Upper lobe of left lung (tissue), 6 donors: ENCODE measurements at regions not wholly inside any gene's neighbourhood (a gene's known extent, or its start where the extent isn't known, plus 50 kb on each side); places are given as distances from the start of the nearest gene placed in this dataset.

Experiments
- ATAC-seq, 2 donors: fragments of 200-7000 bp; cut with Tn5 transposase; one replicate each; pipeline ENCODE4 v1.9.1; 2022; ENCODE audit warnings: mild to moderate bottlenecking in 2 of 2, moderate library complexity in 2 of 2; ENCODE audit not compliant: low FRiP score in 2 of 2
- DNase-seq, 2 donors: peaks; one replicate each; pipeline ENCODE4 v3.0.0-alpha.2; 2019 to 2020
- H3K27ac ChIP-seq, 4 donors: fragments of 200-600 bp; sonication (generic); one replicate each; pipeline ENCODE4 v1.5.1; 2016 to 2019
- H3K27me3 ChIP-seq, 4 donors: fragments of 200-600 bp; sonication (generic); one replicate each; pipeline ENCODE4 v1.5.1; 2017 to 2019
- H3K36me3 ChIP-seq, 4 donors: fragments of 200-600 bp; sonication (generic); one replicate each; pipeline ENCODE4 v1.5.1; 2016 to 2019
- H3K4me1 ChIP-seq, 4 donors: fragments of 200-600 bp; sonication (generic); one replicate each; pipeline ENCODE4 v1.5.1; 2018 to 2019
- H3K4me3 ChIP-seq, 4 donors: fragments of 200-600 bp; sonication (generic); one replicate each; pipeline ENCODE4 v1.5.1; 2017 to 2019; ENCODE audit warnings: mild to moderate bottlenecking in 2 of 4, moderate library complexity in 1 of 4
- H3K9me3 ChIP-seq, 4 donors: fragments of 200-600 bp; sonication (generic); one replicate each; pipeline ENCODE4 v1.5.1; 2018 to 2019
- CTCF ChIP-seq, 6 experiments: fragments of 450-650 bp in 4 of 6; fragments of 200-600 bp in 2 of 6; sonication (generic) in 2 of 6; IDR thresholded peaks; one replicate each; pipeline ENCODE4 v1.5.1; 2016 to 2019; ENCODE audit warnings: antibody characterized with exemption in 6 of 6
- EP300 ChIP-seq, 4 donors: sonication (generic); formaldehyde crosslinking; IDR thresholded peaks; one replicate each; pipeline ENCODE4 v1.5.1; 2017; ENCODE audit warnings: antibody characterized with exemption in 4 of 4, control low read depth in 2 of 4
- POLR2A ChIP-seq, 4 donors: fragments of 450-650 bp; IDR thresholded peaks; one replicate each; pipeline ENCODE4 v1.5.1; 2016 to 2017; ENCODE audit warnings: antibody characterized with exemption in 4 of 4, mild to moderate bottlenecking in 2 of 4
- POLR2AphosphoS5 ChIP-seq, 2 donors: sonication (generic); formaldehyde crosslinking; IDR thresholded peaks; one replicate each; pipeline ENCODE4 v1.5.1; 2017; ENCODE audit warnings: antibody characterized with exemption in 2 of 2
- WGBS, 2 donors: methylation state at CpG; one replicate each; pipeline ENCODE4 v1.1.5; 2017 to 2018; 5-methylcytosine and 5-hydroxymethylcytosine counted together
- donor health status: DM: no; HTN: no; CAD: no; lungs with moderate emphysema.
- donor health status: DM: no; HTN: yes; CAD: no; lungs with severe emphysema.

GRCh38 chr11:70542811-70543210, 144.5 kb downstream of the CTTN start:
- peaks cover 0 to 5% (median 0%) of the 10 kb centered on the region in 4 donors for H3K9me3 ChIP-seq
- peaks cover 2 to 4% (median 3%) of the 10 kb centered on the region in 4 donors for H3K4me1 ChIP-seq
- H3K36me3 ChIP-seq = no peaks in the 10 kb centered on the region
- 87 to 88% methylated on average over 10 to 12 of the region's 12 CpGs for WGBS, 2 donors
- DNase-seq = peak in 1 of 2 donors; percentile 68
- H3K27ac ChIP-seq = no peak overlapping the region
- no peak for ATAC-seq
- H3K27me3 ChIP-seq = no peaks in the 10 kb centered on the region
- TF ChIP-seq EP300 (IDR thresholded peaks at IDR 0.05) (no peak), CTCF (IDR thresholded peaks at IDR 0.05) (no peak), POLR2A (IDR thresholded peaks at IDR 0.05) (no peak), POLR2AphosphoS5 (IDR thresholded peaks at IDR 0.05) (no peak)
- H3K4me3 ChIP-seq = no peak overlapping the region

GRCh38 chr11:70543611-70544010, 145.3 kb downstream of the CTTN start:
- DNase-seq (no peak), ATAC-seq (no peak)
- peaks cover 4 to 5% (median 4%) of the 10 kb centered on the region in 4 donors for H3K4me1 ChIP-seq
- no peak overlapping the region for H3K4me3 ChIP-seq
- no peaks in the 10 kb centered on the region for H3K27me3 ChIP-seq
- no peaks in the 10 kb centered on the region for H3K36me3 ChIP-seq
- WGBS, 2 donors = 77 to 92% methylated on average over 4 to 7 of the region's 7 CpGs
- peaks cover 0 to 5% (median 0%) of the 10 kb centered on the region in 4 donors for H3K9me3 ChIP-seq
- H3K27ac ChIP-seq = no peak overlapping the region
- TF ChIP-seq POLR2A (IDR thresholded peaks at IDR 0.05) (no peak), POLR2AphosphoS5 (IDR thresholded peaks at IDR 0.05) (no peak), EP300 (IDR thresholded peaks at IDR 0.05) (no peak), CTCF (IDR thresholded peaks at IDR 0.05) (no peak)

GRCh38 chr11:70544067-70544773, 145.9 kb downstream of the CTTN start:
- TF ChIP-seq CTCF (IDR thresholded peaks at IDR 0.05) (no peak), EP300 (IDR thresholded peaks at IDR 0.05) (no peak), POLR2A (IDR thresholded peaks at IDR 0.05) (no peak), POLR2AphosphoS5 (IDR thresholded peaks at IDR 0.05) (no peak)
- H3K4me1 ChIP-seq = peaks cover 4 to 5% (median 4%) of the 10 kb centered on the region in 4 donors
- H3K36me3 ChIP-seq = no peaks in the 10 kb centered on the region
- ATAC-seq (no peak), DNase-seq (no peak)
- H3K27ac ChIP-seq = no peak overlapping the region
- 87 to 88% methylated on average over 9 to 17 of the region's 17 CpGs for WGBS, 2 donors
- H3K4me3 ChIP-seq = no peak overlapping the region
- no peaks in the 10 kb centered on the region for H3K27me3 ChIP-seq
- H3K9me3 ChIP-seq = peaks cover 0 to 5% (median 0%) of the 10 kb centered on the region in 4 donors

- Histone ChIP-seq H3K4me1 (peaks cover 4 to 5% (median 4%) of the 10 kb centered on the region in 4 donors), H3K27me3 (no peaks in the 10 kb centered on the region), H3K9me3 (peaks cover 0 to 5% (median 0%) of the 10 kb centered on the region in 4 donors), H3K36me3 (no peaks in the 10 kb centered on the region), H3K4me3 (no peak overlapping the region), H3K27ac (no peak overlapping the region)
- ATAC-seq (no peak), DNase-seq (peak in 1 of 2 donors; percentile 70)
- no peak for TF ChIP-seq POLR2AphosphoS5 (IDR thresholded peaks at IDR 0.05)
- TF ChIP-seq EP300 (IDR thresholded peaks at IDR 0.05) = no peak
- TF ChIP-seq CTCF (IDR thresholded peaks at IDR 0.05) = no peak
- TF ChIP-seq POLR2A (IDR thresholded peaks at IDR 0.05) = no peak
- WGBS, 2 donors = 89 to 90% methylated on average over 18 to 36 of the region's 36 CpGs
Measured at GRCh38 chr11:70544774-70545609, 146.7 kb downstream of the CTTN start.
